GM23338 (cell line): ENCODE measurements at regions not wholly inside any gene's neighbourhood (a gene's known extent, or its start where the extent isn't known, plus 50 kb on each side); places are given as distances from the start of the nearest gene placed in this dataset.

ENCODE experiments used
- ATAC-seq: fragments of 200-7000 bp; cut with Tn5 transposase; 3 replicates; pipeline ENCODE4 v1.9.1; 2020
- DNase-seq: peaks from one replicate; pipeline ENCODE4 v3.0.0-alpha.2; 2015; ENCODE audit warnings: low spot score
- H2AFZ ChIP-seq: fragments of 200-600 bp; sonication (generic); 2 replicates; pipeline ENCODE4 v1.8.0; 2016; ENCODE audit warnings: antibody characterized with exemption, mild to moderate bottlenecking, moderate library complexity
- H3F3A ChIP-seq: fragments of 200-600 bp; sonication (generic); replicated peaks from 2 replicates; pipeline ENCODE4 v1.8.0; 2017; ENCODE audit warnings: antibody characterized with exemption, mixed run types, low read depth
- H3K27ac ChIP-seq: fragments of 200-600 bp; sonication (generic); 2 replicates; pipeline ENCODE4 v1.6.1; 2016; ENCODE audit warnings: low read depth
- H3K27me3 ChIP-seq: fragments of 200-600 bp; sonication (generic); 2 replicates; pipeline ENCODE4 v1.8.0; 2016; ENCODE audit warnings: mild to moderate bottlenecking, mixed run types, moderate library complexity; ENCODE audit not compliant: insufficient read depth
- H3K36me3 ChIP-seq: fragments of 200-600 bp; sonication (generic); 2 replicates; pipeline ENCODE4 v1.8.0; 2016; ENCODE audit warnings: mild to moderate bottlenecking; ENCODE audit not compliant: insufficient read depth
- H3K4me1 ChIP-seq: fragments of 200-600 bp; sonication (generic); 2 replicates; pipeline ENCODE4 v1.8.0; 2016; ENCODE audit warnings: mild to moderate bottlenecking, moderate library complexity; ENCODE audit not compliant: insufficient read depth
- H3K4me2 ChIP-seq: fragments of 200-600 bp; sonication (generic); 2 replicates; pipeline ENCODE4 v1.7.1; 2017; ENCODE audit warnings: mixed run types
- H3K4me3 ChIP-seq: fragments of 200-600 bp; sonication (generic); 2 replicates; pipeline ENCODE4 v1.6.1; 2016; ENCODE audit warnings: mixed run types
- H3K79me2 ChIP-seq: fragments of 200-600 bp; sonication (generic); replicated peaks from 2 replicates; pipeline ENCODE4 v1.8.0; 2017; ENCODE audit warnings: mild to moderate bottlenecking; ENCODE audit not compliant: insufficient read depth
- H3K9me2 ChIP-seq: fragments of 200-600 bp; sonication (generic); 2 replicates; pipeline ENCODE4 v1.8.0; 2017; ENCODE audit not compliant: insufficient read depth
- H4K20me1 ChIP-seq: fragments of 200-600 bp; sonication (generic); replicated peaks from 2 replicates; pipeline ENCODE4 v1.8.0; 2017; ENCODE audit warnings: mild to moderate bottlenecking; ENCODE audit not compliant: insufficient read depth
- H3K27ac Mint-ChIP-seq: 2 replicates; pipeline ENCODE4 v1.8.0; 2020; ENCODE audit warnings: inconsistent platforms, mild to moderate bottlenecking, moderate library complexity, mixed read lengths
- H3K27me3 Mint-ChIP-seq: 3 replicates; pipeline ENCODE4 v1.8.0; 2022; ENCODE audit warnings: low read depth, mild to moderate bottlenecking, moderate library complexity, mixed read lengths, inconsistent platforms; ENCODE audit not compliant: insufficient read depth, poor library complexity
- H3K36me3 Mint-ChIP-seq: 3 replicates; pipeline ENCODE4 v1.8.0; 2021; ENCODE audit warnings: low read depth, mild to moderate bottlenecking, inconsistent platforms, moderate library complexity, mixed read lengths
- H3K4me1 Mint-ChIP-seq: 3 replicates; pipeline ENCODE4 v1.8.0; 2020; ENCODE audit warnings: mild to moderate bottlenecking, inconsistent platforms, mixed read lengths
- H3K4me3 Mint-ChIP-seq: 3 replicates; pipeline ENCODE4 v1.8.0; 2021; ENCODE audit warnings: moderate library complexity, mild to moderate bottlenecking, inconsistent platforms, mixed read lengths
- H3K9me3 Mint-ChIP-seq: 3 replicates; pipeline ENCODE4 v1.8.0; 2020; ENCODE audit warnings: moderate library complexity, mild to moderate bottlenecking, inconsistent platforms, mixed read lengths
- CTCF ChIP-seq, 2 experiments: fragments of 200-600 bp in 1 of 2; sonication (generic) in 1 of 2; conservative IDR thresholded peaks; 2 replicates each; pipeline versions ENCODE4 v1.5.1 to v1.6.1; 2016 to 2017; ENCODE audit warnings: antibody characterized with exemption in 2 of 2, low read depth in 2 of 2, mild to moderate bottlenecking in 2 of 2, moderate library complexity in 1 of 2
- ETS1 ChIP-seq: IDR thresholded peaks from 2 replicates; pipeline ENCODE4 v1.6.1; 2016; ENCODE audit warnings: antibody characterized with exemption
- EZH2 ChIP-seq: fragments of 200-600 bp; sonication (generic); IDR thresholded peaks from one replicate; pipeline ENCODE4 v1.8.0; 2017; ENCODE audit warnings: antibody characterized with exemption, mild to moderate bottlenecking, low read depth; ENCODE audit not compliant: unreplicated experiment
- EZH2phosphoT487 ChIP-seq: fragments of 200-600 bp; sonication (generic); IDR thresholded peaks from one replicate; pipeline ENCODE4 v1.8.1; 2018; ENCODE audit warnings: antibody characterized with exemption; ENCODE audit not compliant: unreplicated experiment
- JUNB ChIP-seq: IDR thresholded peaks from one replicate; pipeline ENCODE4 v1.6.1; 2016; ENCODE audit warnings: antibody characterized with exemption; ENCODE audit not compliant: unreplicated experiment
- NANOG ChIP-seq: IDR thresholded peaks from 2 replicates; pipeline ENCODE4 v1.6.1; 2016; ENCODE audit warnings: antibody characterized with exemption, borderline replicate concordance
- POLR2AphosphoS5 ChIP-seq: IDR thresholded peaks from 2 replicates; pipeline ENCODE4 v1.6.1; 2016; ENCODE audit warnings: antibody characterized with exemption, low read depth
- STAT1 ChIP-seq: IDR thresholded peaks from one replicate; pipeline ENCODE4 v1.6.1; 2016; ENCODE audit warnings: antibody characterized with exemption; ENCODE audit not compliant: unreplicated experiment
- ZNF114 ChIP-seq: fragments of 250-450 bp; sonication (Bioruptor Pico); IDR thresholded peaks from 2 replicates; pipeline ENCODE4 v1.5.0; 2020; ENCODE audit warnings: mild to moderate bottlenecking, moderate library complexity
- ZNF331 ChIP-seq: fragments of 250-450 bp; sonication (Bioruptor Pico); IDR thresholded peaks from 2 replicates; pipeline ENCODE4 v1.5.0; 2020; ENCODE audit warnings: low read depth, mild to moderate bottlenecking, moderate library complexity
- ZNF462 ChIP-seq: fragments of 250-450 bp; sonication (Bioruptor Pico); IDR thresholded peaks from 2 replicates; pipeline ENCODE4 v1.5.0; 2020; ENCODE audit warnings: mild to moderate bottlenecking, moderate library complexity

- Mint-ChIP-seq H3K9me3 (no peaks in the 10 kb centered on the region), H3K27me3 (peaks cover 2% of the 10 kb centered on the region), H3K36me3 (no peaks in the 10 kb centered on the region), H3K4me1 (no peaks in the 10 kb centered on the region), H3K4me3 (no peak overlapping the region), H3K27ac (no peak overlapping the region)
- Histone ChIP-seq H3K4me3 (no peak overlapping the region), H3K27me3 (no peaks in the 10 kb centered on the region), H3K79me2 (no peaks in the 10 kb centered on the region), H3F3A (no peaks in the 10 kb centered on the region), H2AFZ (peak overlapping the region; percentile 49; the same call in 1 of the 2 replicates), H3K4me2 (no peak overlapping the region), H3K9me2 (no peaks in the 10 kb centered on the region), H3K4me1 (no peaks in the 10 kb centered on the region; the same call in 1 of the 2 replicates), H3K27ac (no peak overlapping the region), H3K36me3 (no peaks in the 10 kb centered on the region), H4K20me1 (no peaks in the 10 kb centered on the region)
- no peak for DNase-seq
- no peak for TF ChIP-seq STAT1
- TF ChIP-seq NANOG, result no peak
- TF ChIP-seq CTCF (conservative IDR thresholded peaks at IDR 0.05; ENCODE audit: low read depth in 2 of 2), result no peak
- TF ChIP-seq ETS1, result no peak
- no peak for TF ChIP-seq EZH2phosphoT487
- TF ChIP-seq ZNF462 (CRISPR knock-in tag), result no peak
- no peak for TF ChIP-seq EZH2
- TF ChIP-seq POLR2AphosphoS5, result no peak
- TF ChIP-seq ZNF331, result no peak
- TF ChIP-seq ZNF114 (CRISPR knock-in tag), result no peak
- no peak for TF ChIP-seq JUNB
- ATAC-seq, result no peak
Observed at GRCh38 chr5:163772241-163772640, 266.8 kb downstream of the MAT2B start.
